Uterus (tissue), 2 donors: ENCODE measurements at regions not wholly inside any gene's neighbourhood (a gene's known extent, or its start where the extent isn't known, plus 50 kb on each side); places are given as distances from the start of the nearest gene placed in this dataset.

Experiments used
- POLR2A ChIP-seq, 2 donors: fragments of 450-650 bp; IDR thresholded peaks; one replicate each; pipeline ENCODE4 v1.6.1; 2016; ENCODE audit warnings: antibody characterized with exemption in 2 of 2, mild to moderate bottlenecking in 1 of 2, moderate library complexity in 1 of 2
- TF ChIP-seq, protein P1 (sequence below), 4 experiments: fragments of 200-600 bp in 2 of 4; fragments of 450-650 bp in 2 of 4; sonication (generic) in 2 of 4; IDR thresholded peaks; one replicate each; pipeline ENCODE4 v1.5.1; 2016 to 2019; ENCODE audit warnings: antibody characterized with exemption in 4 of 4, mild to moderate bottlenecking in 2 of 4, moderate library complexity in 1 of 4

DNA sequence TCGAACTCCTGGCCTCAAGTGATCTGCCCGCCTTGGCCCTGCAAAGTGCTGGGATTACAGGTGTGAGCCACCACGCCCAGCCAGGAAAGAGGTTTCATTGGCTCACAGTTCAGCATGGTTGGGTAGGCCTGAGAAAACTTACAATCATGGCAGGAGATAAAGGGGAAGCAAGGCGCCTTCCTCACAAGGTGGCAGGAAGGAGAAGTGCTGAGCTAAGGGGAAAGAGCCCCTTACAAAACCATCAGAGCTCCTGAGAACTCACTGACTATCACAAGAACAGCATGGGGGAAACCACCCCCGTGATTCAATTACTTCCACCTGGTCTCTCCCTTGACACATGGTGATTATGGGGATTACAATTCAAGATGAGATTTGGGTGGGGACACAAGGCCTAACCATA, 411.7 kb upstream of the ZFHX3 start:
- TF ChIP-seq, protein P1, sequence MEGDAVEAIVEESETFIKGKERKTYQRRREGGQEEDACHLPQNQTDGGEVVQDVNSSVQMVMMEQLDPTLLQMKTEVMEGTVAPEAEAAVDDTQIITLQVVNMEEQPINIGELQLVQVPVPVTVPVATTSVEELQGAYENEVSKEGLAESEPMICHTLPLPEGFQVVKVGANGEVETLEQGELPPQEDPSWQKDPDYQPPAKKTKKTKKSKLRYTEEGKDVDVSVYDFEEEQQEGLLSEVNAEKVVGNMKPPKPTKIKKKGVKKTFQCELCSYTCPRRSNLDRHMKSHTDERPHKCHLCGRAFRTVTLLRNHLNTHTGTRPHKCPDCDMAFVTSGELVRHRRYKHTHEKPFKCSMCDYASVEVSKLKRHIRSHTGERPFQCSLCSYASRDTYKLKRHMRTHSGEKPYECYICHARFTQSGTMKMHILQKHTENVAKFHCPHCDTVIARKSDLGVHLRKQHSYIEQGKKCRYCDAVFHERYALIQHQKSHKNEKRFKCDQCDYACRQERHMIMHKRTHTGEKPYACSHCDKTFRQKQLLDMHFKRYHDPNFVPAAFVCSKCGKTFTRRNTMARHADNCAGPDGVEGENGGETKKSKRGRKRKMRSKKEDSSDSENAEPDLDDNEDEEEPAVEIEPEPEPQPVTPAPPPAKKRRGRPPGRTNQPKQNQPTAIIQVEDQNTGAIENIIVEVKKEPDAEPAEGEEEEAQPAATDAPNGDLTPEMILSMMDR (IDR thresholded peaks at IDR 0.05) = no peak
- TF ChIP-seq POLR2A (IDR thresholded peaks at IDR 0.05) = no peak
